ENCODE measurements at regions not wholly inside any gene's neighbourhood (a gene's known extent, or its start where the extent isn't known, plus 50 kb on each side); places are given as distances from the start of the nearest gene placed in this dataset.

DNA sequence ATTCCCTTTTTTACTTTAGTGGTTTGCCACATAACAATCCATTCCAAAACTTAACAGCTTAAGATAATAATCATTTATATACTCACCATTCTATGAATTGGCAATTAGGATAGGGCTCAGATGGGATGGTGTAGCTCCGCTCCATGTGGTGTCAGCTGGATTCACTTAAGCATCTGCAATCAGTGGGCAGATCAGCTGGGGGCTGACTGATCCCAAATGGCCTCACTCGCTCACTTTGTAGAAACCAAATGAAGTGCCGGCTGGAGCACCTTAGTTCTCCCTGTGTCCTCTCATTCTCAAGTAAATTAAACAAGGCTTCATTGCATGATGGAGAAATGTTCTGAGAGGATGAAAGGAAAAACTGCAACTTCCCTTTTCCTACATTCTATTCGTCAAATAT, 161.4 kb downstream of the WT1 start:
- Histone ChIP-seq H3K36me3 (ENCODE audit: control insufficient read depth, low read depth, low read length) (no peaks in the 10 kb centered on the region), H3K27me3 (ENCODE audit: control insufficient read depth, insufficient read depth, low read length) (no peaks in the 10 kb centered on the region), H3K4me1 (ENCODE audit: control insufficient read depth, low read depth, low read length) (no peaks in the 10 kb centered on the region), H3K9ac (ENCODE audit: low read length) (no peak overlapping the region), H3K27ac (ENCODE audit: low read length) (no peak overlapping the region), H3K4me3 (ENCODE audit: low read length) (no peak overlapping the region), H3K9me3 (ENCODE audit: control insufficient read depth, low read depth, low read length) (no peaks in the 10 kb centered on the region)

DNA sequence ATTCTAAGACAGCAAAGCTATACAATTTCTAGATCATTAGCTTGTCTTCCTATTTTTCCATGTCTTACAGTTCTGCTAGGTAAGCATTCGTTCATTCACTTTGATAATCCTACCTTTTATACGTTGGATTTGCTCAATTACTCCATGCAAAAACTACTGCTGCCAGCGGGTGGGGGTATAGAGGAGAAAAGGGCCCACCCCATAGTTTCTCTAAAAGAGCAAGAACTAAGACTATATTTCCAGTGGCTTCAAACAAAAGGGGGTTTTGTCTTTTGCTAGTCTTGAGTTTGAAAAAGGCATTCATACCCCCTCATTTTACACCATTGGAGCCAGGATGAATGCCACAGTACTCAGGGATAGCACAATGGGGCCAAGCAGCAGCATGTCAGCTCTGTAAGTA, 155.7 kb downstream of the WT1 start:
- H3K36me3 ChIP-seq (ENCODE audit: control insufficient read depth, low read depth, low read length): no peaks in the 10 kb centered on the region
- H3K27ac ChIP-seq (ENCODE audit: low read length): no peak overlapping the region
- no peaks in the 10 kb centered on the region for H3K27me3 ChIP-seq (ENCODE audit: control insufficient read depth, insufficient read depth, low read length)
- no peak overlapping the region for H3K4me3 ChIP-seq (ENCODE audit: low read length)
- H3K9ac ChIP-seq (ENCODE audit: low read length): no peak overlapping the region
- H3K9me3 ChIP-seq (ENCODE audit: control insufficient read depth, low read depth, low read length): no peaks in the 10 kb centered on the region
- H3K4me1 ChIP-seq (ENCODE audit: control insufficient read depth, low read depth, low read length): no peaks in the 10 kb centered on the region

DNA sequence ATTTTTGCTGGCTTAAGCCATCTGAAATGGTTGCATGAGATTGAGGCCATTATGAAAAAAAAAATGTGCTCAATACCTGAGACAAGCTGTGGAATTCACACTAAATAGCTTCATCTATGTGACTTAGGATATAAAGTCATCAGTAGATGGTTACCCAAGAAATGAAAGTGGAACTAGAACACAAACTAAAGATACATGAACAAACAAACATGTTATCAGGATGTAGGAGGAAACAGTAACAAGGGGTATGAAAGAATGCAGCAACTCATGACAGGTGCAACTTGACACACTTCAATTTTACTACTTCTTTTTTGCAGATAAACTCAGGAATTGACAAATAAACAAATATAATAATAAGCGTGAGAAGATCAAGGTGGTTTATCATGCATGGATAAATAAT, 155.0 kb downstream of the WT1 start:
- no peak overlapping the region for H3K4me3 ChIP-seq (ENCODE audit: low read length)
- no peaks in the 10 kb centered on the region for H3K4me1 ChIP-seq (ENCODE audit: control insufficient read depth, low read depth, low read length)
- H3K9ac ChIP-seq (ENCODE audit: low read length): no peak overlapping the region
- no peaks in the 10 kb centered on the region for H3K9me3 ChIP-seq (ENCODE audit: control insufficient read depth, low read depth, low read length)
- no peaks in the 10 kb centered on the region for H3K36me3 ChIP-seq (ENCODE audit: control insufficient read depth, low read depth, low read length)
- no peak overlapping the region for H3K27ac ChIP-seq (ENCODE audit: low read length)
- H3K27me3 ChIP-seq (ENCODE audit: control insufficient read depth, insufficient read depth, low read length): no peaks in the 10 kb centered on the region

DNA sequence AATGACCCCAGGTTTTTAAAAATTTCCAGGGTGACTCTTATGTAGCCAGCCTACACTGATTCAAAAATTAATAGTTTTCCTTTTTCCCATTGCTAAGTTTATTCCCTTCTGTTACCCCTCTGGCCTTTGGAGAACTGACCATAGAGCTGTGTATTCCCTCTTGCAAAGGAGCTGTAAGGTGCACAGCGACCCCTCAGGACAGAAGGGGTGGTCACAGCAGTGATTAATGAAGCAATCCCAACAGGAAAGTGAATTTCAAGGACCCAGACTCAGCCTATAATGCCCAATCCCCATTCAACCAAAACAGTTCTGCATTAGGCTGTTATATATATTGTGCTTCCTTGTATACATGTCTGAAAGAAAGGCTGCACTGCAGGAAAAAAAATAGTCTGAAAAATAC, 147.1 kb downstream of the WT1 start:
- no peaks in the 10 kb centered on the region for H3K9me3 ChIP-seq (ENCODE audit: control insufficient read depth, low read depth, low read length)
- H3K36me3 ChIP-seq (ENCODE audit: control insufficient read depth, low read depth, low read length): no peaks in the 10 kb centered on the region
- no peaks in the 10 kb centered on the region for H3K27me3 ChIP-seq (ENCODE audit: control insufficient read depth, insufficient read depth, low read length)
- no peak overlapping the region for H3K9ac ChIP-seq (ENCODE audit: low read length)
- H3K4me3 ChIP-seq (ENCODE audit: low read length): no peak overlapping the region
- H3K27ac ChIP-seq (ENCODE audit: low read length): no peak overlapping the region
- no peaks in the 10 kb centered on the region for H3K4me1 ChIP-seq (ENCODE audit: control insufficient read depth, low read depth, low read length)

DNA sequence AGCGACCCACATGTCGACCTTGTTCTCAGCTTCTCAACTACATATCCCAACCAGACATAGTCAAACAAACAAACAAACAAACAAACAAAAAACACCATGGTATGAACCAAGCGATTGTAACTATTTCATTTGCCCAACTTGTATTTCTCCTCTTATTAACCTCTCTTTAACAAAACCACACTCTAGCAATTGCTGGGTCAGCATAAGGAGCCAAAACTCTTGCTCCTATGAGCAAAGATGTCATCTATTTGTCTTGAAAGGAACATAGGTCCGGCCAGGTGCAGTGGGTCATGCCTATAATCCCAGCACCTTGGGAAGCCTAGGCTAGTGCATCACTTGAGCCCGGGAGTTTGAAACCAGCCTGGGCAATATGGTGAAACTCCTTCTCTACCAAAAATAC, 145.6 kb downstream of the WT1 start:
- no peaks in the 10 kb centered on the region for H3K36me3 ChIP-seq (ENCODE audit: control insufficient read depth, low read depth, low read length)
- no peaks in the 10 kb centered on the region for H3K4me1 ChIP-seq (ENCODE audit: control insufficient read depth, low read depth, low read length)
- no peaks in the 10 kb centered on the region for H3K9me3 ChIP-seq (ENCODE audit: control insufficient read depth, low read depth, low read length)
- no peaks in the 10 kb centered on the region for H3K27me3 ChIP-seq (ENCODE audit: control insufficient read depth, insufficient read depth, low read length)
- no peak overlapping the region for H3K27ac ChIP-seq (ENCODE audit: low read length)
- no peak overlapping the region for H3K4me3 ChIP-seq (ENCODE audit: low read length)
- H3K9ac ChIP-seq (ENCODE audit: low read length): no peak overlapping the region

DNA sequence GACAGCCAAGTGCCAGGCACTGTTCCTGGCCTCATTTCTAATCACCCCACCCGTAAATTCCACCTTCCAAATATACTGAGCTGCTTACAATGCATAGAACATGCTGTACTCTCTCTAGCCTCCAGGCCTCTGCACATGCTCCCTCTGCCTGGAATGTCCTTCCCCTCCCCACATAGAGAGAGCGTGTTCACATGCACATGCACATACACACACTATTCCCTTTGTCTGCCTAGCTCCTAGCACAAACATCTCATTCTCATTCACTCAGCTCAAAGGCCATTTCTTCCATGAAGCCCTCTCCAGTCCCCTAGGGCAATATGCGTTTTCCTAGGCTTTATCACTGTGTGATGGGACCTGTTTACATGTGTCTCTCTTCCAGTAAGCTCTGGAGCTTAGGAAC, 144.6 kb downstream of the WT1 start:
- Histone ChIP-seq H3K27me3 (ENCODE audit: control insufficient read depth, insufficient read depth, low read length) (no peaks in the 10 kb centered on the region), H3K9me3 (ENCODE audit: control insufficient read depth, low read depth, low read length) (no peaks in the 10 kb centered on the region), H3K9ac (ENCODE audit: low read length) (no peak overlapping the region), H3K4me1 (ENCODE audit: control insufficient read depth, low read depth, low read length) (no peaks in the 10 kb centered on the region), H3K4me3 (ENCODE audit: low read length) (no peak overlapping the region), H3K27ac (ENCODE audit: low read length) (no peak overlapping the region), H3K36me3 (ENCODE audit: control insufficient read depth, low read depth, low read length) (no peaks in the 10 kb centered on the region)

DNA sequence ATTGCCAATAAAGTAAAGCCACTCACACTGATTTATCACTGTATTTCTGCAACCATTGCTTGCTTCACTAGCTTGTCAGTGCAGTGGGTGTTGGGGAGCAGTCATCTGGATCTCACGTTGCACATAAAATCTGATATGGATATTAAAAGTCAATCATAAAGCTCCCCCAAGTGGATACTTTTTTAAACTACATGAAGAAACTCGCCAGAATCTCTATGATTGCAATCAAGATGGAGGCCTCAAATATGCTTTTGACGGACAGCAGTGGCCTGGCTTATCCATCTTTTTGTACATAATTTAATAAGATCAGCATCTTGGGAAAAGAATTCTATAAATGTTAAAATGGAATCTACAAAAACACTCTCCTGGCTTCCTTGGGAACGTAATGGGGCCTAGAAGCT, 137.7 kb downstream of the WT1 start:
- Histone ChIP-seq H3K36me3 (ENCODE audit: control insufficient read depth, low read depth, low read length) (no peaks in the 10 kb centered on the region), H3K9ac (ENCODE audit: low read length) (no peak overlapping the region), H3K4me3 (ENCODE audit: low read length) (no peak overlapping the region), H3K27me3 (ENCODE audit: control insufficient read depth, insufficient read depth, low read length) (no peaks in the 10 kb centered on the region), H3K27ac (ENCODE audit: low read length) (no peak overlapping the region), H3K9me3 (ENCODE audit: control insufficient read depth, low read depth, low read length) (no peaks in the 10 kb centered on the region), H3K4me1 (ENCODE audit: control insufficient read depth, low read depth, low read length) (no peaks in the 10 kb centered on the region)

DNA sequence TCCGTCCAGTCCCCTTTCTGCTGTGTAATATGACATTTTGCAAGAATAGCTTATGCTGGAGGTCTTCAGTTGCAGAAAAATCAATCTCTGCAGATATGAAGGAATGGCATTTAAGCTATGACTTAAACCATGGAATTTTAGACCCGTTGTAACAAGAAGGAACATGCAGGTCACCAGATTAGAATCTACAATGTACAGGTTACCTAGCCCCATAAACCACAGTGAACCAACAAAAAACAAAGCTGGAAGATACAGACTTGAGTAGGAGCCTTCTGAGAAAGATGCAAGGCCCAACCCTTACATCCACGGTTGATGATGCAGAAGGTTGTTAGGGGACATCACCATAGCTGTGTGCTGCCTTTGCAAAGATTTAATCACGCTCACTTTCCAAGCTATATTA, 132.5 kb downstream of the WT1 start:
- no peaks in the 10 kb centered on the region for H3K27me3 ChIP-seq (ENCODE audit: control insufficient read depth, insufficient read depth, low read length)
- no peak overlapping the region for H3K27ac ChIP-seq (ENCODE audit: low read length)
- no peaks in the 10 kb centered on the region for H3K9me3 ChIP-seq (ENCODE audit: control insufficient read depth, low read depth, low read length)
- no peaks in the 10 kb centered on the region for H3K36me3 ChIP-seq (ENCODE audit: control insufficient read depth, low read depth, low read length)
- H3K4me3 ChIP-seq (ENCODE audit: low read length): no peak overlapping the region
- H3K4me1 ChIP-seq (ENCODE audit: control insufficient read depth, low read depth, low read length): no peaks in the 10 kb centered on the region
- no peak overlapping the region for H3K9ac ChIP-seq (ENCODE audit: low read length)

DNA sequence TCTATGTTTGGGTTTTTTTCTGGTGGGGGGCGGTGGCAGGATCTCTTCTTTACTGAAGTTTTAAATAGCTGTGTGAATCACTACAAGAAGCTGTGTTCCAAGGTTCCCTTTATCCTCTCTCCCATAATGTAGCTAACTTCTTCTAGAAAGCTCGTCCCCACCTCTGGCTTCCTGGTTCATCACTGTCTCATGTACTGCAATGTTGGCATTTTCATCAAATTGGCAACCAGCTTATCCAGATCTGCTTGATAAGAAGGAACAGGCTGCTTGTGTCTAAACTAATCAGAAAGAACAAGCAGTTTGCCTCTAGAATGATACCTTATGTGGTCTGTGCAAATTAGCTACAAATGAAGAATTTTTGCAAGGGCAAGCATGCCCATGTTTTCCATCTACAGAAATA, 130.8 kb downstream of the WT1 start:
- Histone ChIP-seq H3K27me3 (ENCODE audit: control insufficient read depth, insufficient read depth, low read length) (no peaks in the 10 kb centered on the region), H3K4me3 (ENCODE audit: low read length) (no peak overlapping the region), H3K27ac (ENCODE audit: low read length) (no peak overlapping the region), H3K36me3 (ENCODE audit: control insufficient read depth, low read depth, low read length) (no peaks in the 10 kb centered on the region), H3K9ac (ENCODE audit: low read length) (no peak overlapping the region), H3K4me1 (ENCODE audit: control insufficient read depth, low read depth, low read length) (no peaks in the 10 kb centered on the region), H3K9me3 (ENCODE audit: control insufficient read depth, low read depth, low read length) (no peaks in the 10 kb centered on the region)

DNA sequence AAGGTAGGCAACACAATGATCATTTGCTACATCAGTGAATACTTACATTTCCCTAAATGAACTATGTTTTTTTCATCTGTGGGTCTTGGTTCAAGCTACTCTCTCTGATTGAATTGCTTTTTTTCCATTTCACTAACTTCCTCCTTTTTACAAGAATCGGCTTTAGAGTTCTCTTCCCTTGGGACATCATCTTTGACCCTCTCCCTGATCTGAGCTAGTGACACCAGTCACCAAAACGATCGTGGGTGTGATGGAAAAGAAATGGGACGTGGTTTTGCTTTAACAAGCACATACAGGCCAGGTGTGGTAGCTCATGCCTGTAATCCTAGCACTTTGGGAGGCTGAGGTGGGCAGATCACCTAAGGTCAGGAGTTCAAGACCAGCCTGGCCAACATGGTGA, 129.9 kb downstream of the WT1 start:
- Histone ChIP-seq H3K27me3 (ENCODE audit: control insufficient read depth, insufficient read depth, low read length) (no peaks in the 10 kb centered on the region), H3K4me1 (ENCODE audit: control insufficient read depth, low read depth, low read length) (no peaks in the 10 kb centered on the region), H3K27ac (ENCODE audit: low read length) (no peak overlapping the region), H3K36me3 (ENCODE audit: control insufficient read depth, low read depth, low read length) (no peaks in the 10 kb centered on the region), H3K4me3 (ENCODE audit: low read length) (no peak overlapping the region), H3K9me3 (ENCODE audit: control insufficient read depth, low read depth, low read length) (no peaks in the 10 kb centered on the region), H3K9ac (ENCODE audit: low read length) (no peak overlapping the region)

DNA sequence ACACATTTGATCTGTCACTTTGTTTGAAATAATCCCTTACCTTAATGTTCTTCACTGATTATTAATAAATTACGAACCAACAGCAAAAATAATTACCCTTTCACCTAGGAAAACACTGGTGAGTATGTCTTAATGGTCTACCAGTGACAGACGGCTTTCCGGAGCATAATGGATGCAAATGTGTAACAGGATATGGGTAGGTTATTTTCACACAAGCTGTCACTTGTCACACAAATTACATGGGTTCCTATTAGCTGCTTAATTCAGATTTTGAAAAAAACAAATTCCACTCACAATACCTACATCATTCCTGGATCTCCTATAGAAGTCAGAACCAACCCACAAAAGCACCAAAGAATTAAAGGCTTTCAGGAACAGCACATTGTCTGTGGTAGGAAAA, 127.9 kb downstream of the WT1 start:
- Histone ChIP-seq H3K4me1 (ENCODE audit: control insufficient read depth, low read depth, low read length) (no peaks in the 10 kb centered on the region), H3K27me3 (ENCODE audit: control insufficient read depth, insufficient read depth, low read length) (no peaks in the 10 kb centered on the region), H3K36me3 (ENCODE audit: control insufficient read depth, low read depth, low read length) (no peaks in the 10 kb centered on the region), H3K9ac (ENCODE audit: low read length) (no peak overlapping the region), H3K9me3 (ENCODE audit: control insufficient read depth, low read depth, low read length) (no peaks in the 10 kb centered on the region), H3K4me3 (ENCODE audit: low read length) (no peak overlapping the region), H3K27ac (ENCODE audit: low read length) (no peak overlapping the region)

DNA sequence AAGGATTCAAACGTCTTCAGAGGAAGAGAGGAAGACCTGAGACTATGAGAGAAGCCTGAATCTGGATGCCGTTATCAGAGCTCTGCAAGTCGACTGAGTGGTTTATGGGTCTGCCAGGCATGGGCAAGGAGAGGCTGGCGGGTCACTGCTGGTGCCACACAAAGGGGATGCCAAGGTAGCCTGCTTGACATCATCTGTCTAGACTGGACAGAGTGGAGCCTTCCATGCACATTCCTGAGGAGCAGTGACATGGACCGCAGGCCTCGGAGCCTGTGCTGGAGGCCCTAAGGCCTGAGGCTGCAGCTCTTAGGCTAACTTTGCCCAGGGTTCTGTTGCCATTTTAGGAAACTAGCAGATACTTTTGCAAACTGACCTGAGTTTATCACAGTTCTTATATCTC, 127.4 kb downstream of the WT1 start:
- H3K9ac ChIP-seq (ENCODE audit: low read length): no peak overlapping the region
- H3K9me3 ChIP-seq (ENCODE audit: control insufficient read depth, low read depth, low read length): no peaks in the 10 kb centered on the region
- H3K27ac ChIP-seq (ENCODE audit: low read length): no peak overlapping the region
- no peaks in the 10 kb centered on the region for H3K36me3 ChIP-seq (ENCODE audit: control insufficient read depth, low read depth, low read length)
- no peak overlapping the region for H3K4me3 ChIP-seq (ENCODE audit: low read length)
- peaks cover 3% of the 10 kb centered on the region for H3K4me1 ChIP-seq (ENCODE audit: control insufficient read depth, low read depth, low read length)
- H3K27me3 ChIP-seq (ENCODE audit: control insufficient read depth, insufficient read depth, low read length): no peaks in the 10 kb centered on the region

Measured in iPS-18a (cell line).